ENCODE measurements at regions not wholly inside any gene's neighbourhood (a gene's known extent, or its start where the extent isn't known, plus 50 kb on each side); places are given as distances from the start of the nearest gene placed in this dataset.

DNA sequence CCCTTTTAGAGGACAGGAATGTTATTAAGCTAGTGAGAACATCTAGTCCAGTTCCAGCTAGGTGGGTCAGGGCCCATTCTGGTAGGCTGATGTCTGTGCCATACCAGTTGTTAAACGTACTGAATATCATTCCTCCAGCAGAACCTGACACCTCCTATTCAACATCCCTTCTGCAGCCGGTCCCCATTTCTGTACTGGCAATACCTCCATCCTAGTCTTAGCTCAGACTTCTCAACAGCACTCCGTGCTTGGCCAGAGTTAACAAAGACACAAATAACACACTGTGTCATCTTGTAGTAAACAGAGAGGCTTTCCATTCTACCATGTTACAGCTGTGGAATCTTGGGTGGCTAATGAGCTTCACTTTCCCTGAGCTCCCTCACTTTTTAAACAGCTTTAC, 94.3 kb upstream of the PDE3A start:
- ChIA-PET POLR2A (no interaction called here), CTCF (no interaction called here)
- Histone ChIP-seq H3K27ac (ENCODE audit: low read depth, low read length) (no peak overlapping the region), H3K4me3 (ENCODE audit: low read depth, low read length) (no peak overlapping the region), H3K9me3 (ENCODE audit: control insufficient read depth, insufficient read depth, low read length) (no peaks in the 10 kb centered on the region), H3K27me3 (ENCODE audit: control insufficient read depth, insufficient read depth, low read length) (no peaks in the 10 kb centered on the region)
- no peak for DNase-seq (ENCODE audit: low read depth, low spot score)
- TF ChIP-seq, protein P1, sequence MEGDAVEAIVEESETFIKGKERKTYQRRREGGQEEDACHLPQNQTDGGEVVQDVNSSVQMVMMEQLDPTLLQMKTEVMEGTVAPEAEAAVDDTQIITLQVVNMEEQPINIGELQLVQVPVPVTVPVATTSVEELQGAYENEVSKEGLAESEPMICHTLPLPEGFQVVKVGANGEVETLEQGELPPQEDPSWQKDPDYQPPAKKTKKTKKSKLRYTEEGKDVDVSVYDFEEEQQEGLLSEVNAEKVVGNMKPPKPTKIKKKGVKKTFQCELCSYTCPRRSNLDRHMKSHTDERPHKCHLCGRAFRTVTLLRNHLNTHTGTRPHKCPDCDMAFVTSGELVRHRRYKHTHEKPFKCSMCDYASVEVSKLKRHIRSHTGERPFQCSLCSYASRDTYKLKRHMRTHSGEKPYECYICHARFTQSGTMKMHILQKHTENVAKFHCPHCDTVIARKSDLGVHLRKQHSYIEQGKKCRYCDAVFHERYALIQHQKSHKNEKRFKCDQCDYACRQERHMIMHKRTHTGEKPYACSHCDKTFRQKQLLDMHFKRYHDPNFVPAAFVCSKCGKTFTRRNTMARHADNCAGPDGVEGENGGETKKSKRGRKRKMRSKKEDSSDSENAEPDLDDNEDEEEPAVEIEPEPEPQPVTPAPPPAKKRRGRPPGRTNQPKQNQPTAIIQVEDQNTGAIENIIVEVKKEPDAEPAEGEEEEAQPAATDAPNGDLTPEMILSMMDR (IDR thresholded peaks at IDR 0.05; ENCODE audit: low read depth, low read length): no peak

DNA sequence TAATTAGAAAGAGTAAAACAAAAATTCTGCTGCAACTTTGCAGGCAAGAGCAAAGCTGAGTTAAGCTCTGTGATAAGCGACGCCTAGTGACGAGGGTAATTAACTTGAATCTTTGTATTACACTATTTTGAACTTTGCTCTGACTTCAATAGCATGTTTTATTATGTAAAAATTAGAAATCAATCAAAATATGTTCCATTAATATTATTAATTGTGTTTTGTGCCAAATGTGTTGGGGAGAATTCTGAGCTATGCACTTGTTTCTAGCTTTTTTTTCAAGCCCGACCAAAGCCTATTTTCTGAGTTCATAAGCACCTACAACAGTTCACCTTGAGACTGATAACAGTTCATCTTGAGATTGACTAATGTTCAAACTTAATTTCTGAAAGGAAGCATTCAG, 90.1 kb upstream of the PDE3A start:
- Histone ChIP-seq H3K27ac (ENCODE audit: low read depth, low read length) (no peak overlapping the region), H3K4me3 (ENCODE audit: low read depth, low read length) (no peak overlapping the region), H3K27me3 (ENCODE audit: control insufficient read depth, insufficient read depth, low read length) (no peaks in the 10 kb centered on the region), H3K9me3 (ENCODE audit: control insufficient read depth, insufficient read depth, low read length) (no peaks in the 10 kb centered on the region)
- ChIA-PET CTCF (interaction anchor here (0.6 kb wide), 1 partner anchor 18 kb away, joined by 4 read pairs; no protein-coding TSS in a partner anchor), POLR2A (no interaction called here)
- DNase-seq (ENCODE audit: low read depth, low spot score): no peak
- TF ChIP-seq, protein P1 (IDR thresholded peaks at IDR 0.05; ENCODE audit: low read depth, low read length): no peak

DNA sequence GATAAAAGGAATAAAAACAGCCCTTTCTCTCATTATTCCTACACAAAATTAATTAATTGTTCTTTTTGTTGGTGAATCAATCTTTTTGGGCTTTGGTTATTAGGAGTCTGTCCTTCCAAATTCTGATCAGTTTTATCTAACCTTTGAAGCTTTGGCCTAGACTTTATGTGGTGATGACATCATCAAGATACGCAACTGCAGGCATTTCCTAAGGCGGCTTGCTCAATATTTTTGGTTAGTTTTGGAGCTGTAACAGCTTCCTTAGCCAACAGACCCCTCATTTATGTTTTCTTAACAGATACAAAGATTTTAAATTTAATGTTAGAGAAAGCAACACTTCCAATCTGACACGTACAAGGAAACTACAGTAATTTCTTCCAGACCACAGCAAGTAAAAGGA, 87.8 kb upstream of the PDE3A start:
- Histone ChIP-seq H3K27ac (ENCODE audit: low read depth, low read length) (no peak overlapping the region), H3K9me3 (ENCODE audit: control insufficient read depth, insufficient read depth, low read length) (no peaks in the 10 kb centered on the region), H3K4me3 (ENCODE audit: low read depth, low read length) (no peak overlapping the region), H3K27me3 (ENCODE audit: control insufficient read depth, insufficient read depth, low read length) (no peaks in the 10 kb centered on the region)
- TF ChIP-seq, protein P1 (IDR thresholded peaks at IDR 0.05; ENCODE audit: low read depth, low read length): no peak
- ChIA-PET POLR2A (no interaction called here), CTCF (no interaction called here)
- DNase-seq (ENCODE audit: low read depth, low spot score): no peak

DNA sequence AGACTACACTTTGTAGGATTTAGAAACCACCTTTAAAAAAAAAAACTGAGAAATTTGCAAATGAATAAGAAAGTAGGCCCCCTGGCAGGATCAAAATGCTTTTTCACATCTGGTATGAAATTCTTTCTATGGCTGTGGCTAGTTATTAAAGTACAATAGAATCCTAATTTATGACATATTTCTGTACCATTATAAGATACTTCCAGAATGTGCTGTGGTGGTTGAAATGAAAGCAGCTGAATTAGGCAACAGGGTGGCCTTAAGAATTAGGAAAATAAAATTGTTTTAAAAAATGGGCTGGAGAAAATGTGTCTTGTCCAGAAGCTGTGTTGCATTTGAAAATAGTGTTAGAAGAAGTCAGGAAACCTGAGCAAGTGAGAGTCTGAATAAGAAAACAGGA, 85.9 kb upstream of the PDE3A start:
- H3K27ac ChIP-seq (ENCODE audit: low read depth, low read length): no peak overlapping the region
- ChIA-PET POLR2A (no interaction called here), CTCF (no interaction called here)
- TF ChIP-seq, protein P1 (IDR thresholded peaks at IDR 0.05; ENCODE audit: low read depth, low read length): no peak
- H3K4me3 ChIP-seq (ENCODE audit: low read depth, low read length): no peak overlapping the region
- DNase-seq (ENCODE audit: low read depth, low spot score): no peak
- no peaks in the 10 kb centered on the region for H3K9me3 ChIP-seq (ENCODE audit: control insufficient read depth, insufficient read depth, low read length)
- H3K27me3 ChIP-seq (ENCODE audit: control insufficient read depth, insufficient read depth, low read length): no peaks in the 10 kb centered on the region

DNA sequence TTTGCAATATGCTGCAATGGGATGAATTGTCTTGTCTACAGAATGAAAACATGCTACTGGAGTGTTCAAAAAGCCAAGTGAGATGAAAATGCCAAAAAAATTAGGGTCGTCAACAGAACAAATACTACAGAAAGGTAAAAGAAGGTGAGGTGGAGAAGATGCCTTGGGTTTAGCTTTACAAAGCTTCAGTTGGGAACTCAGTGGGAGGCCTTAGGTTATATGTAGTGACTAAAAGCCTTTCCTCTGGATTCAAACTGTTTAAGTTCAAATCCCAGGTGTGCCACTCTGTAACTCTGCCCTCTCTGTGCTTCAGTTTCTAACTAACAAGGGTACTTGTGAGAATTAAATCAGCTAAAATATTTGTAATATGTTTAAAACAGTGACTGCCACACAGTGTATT, 84.9 kb upstream of the PDE3A start:
- Histone ChIP-seq H3K27me3 (ENCODE audit: control insufficient read depth, insufficient read depth, low read length) (no peaks in the 10 kb centered on the region), H3K4me3 (ENCODE audit: low read depth, low read length) (no peak overlapping the region), H3K27ac (ENCODE audit: low read depth, low read length) (no peak overlapping the region), H3K9me3 (ENCODE audit: control insufficient read depth, insufficient read depth, low read length) (no peaks in the 10 kb centered on the region)
- no peak for DNase-seq (ENCODE audit: low read depth, low spot score)
- TF ChIP-seq, protein P1 (IDR thresholded peaks at IDR 0.05; ENCODE audit: low read depth, low read length): no peak
- ChIA-PET POLR2A (no interaction called here), CTCF (no interaction called here)
